Skeletal muscle tissue (tissue), 3 donors: ENCODE measurements at regions not wholly inside any gene's neighbourhood (a gene's known extent, or its start where the extent isn't known, plus 50 kb on each side); places are given as distances from the start of the nearest gene placed in this dataset.

Source experiments
- H3K27ac ChIP-seq: one replicate; pipeline ENCODE4 v1.7.0; 2013; ENCODE audit warnings: mild to moderate bottlenecking, low read depth, low read length, inconsistent platforms
- H3K27me3 ChIP-seq, 3 donors: one replicate each; pipeline ENCODE4 v1.7.0; 2013; ENCODE audit warnings: low read length in 3 of 3; ENCODE audit not compliant: control insufficient read depth in 3 of 3, insufficient read depth in 3 of 3
- H3K36me3 ChIP-seq, 3 donors: one replicate each; pipeline ENCODE4 v1.7.0; 2013; ENCODE audit warnings: low read length in 3 of 3; ENCODE audit not compliant: control insufficient read depth in 3 of 3, insufficient read depth in 3 of 3
- H3K4me1 ChIP-seq, 3 donors: one replicate each; pipeline ENCODE4 v1.7.0; 2013; ENCODE audit warnings: low read length in 3 of 3, mild to moderate bottlenecking in 3 of 3; ENCODE audit not compliant: control insufficient read depth in 3 of 3, insufficient read depth in 3 of 3
- H3K4me3 ChIP-seq, 3 donors: one replicate each; pipeline ENCODE4 v1.7.0; 2013; ENCODE audit warnings: low read length in 3 of 3
- H3K9ac ChIP-seq, 3 donors: one replicate each; pipeline ENCODE4 v1.7.0; 2013; ENCODE audit warnings: low read length in 3 of 3, mild to moderate bottlenecking in 3 of 3, moderate library complexity in 2 of 3, low read depth in 1 of 3
- H3K9me3 ChIP-seq, 3 donors: one replicate each; pipeline ENCODE4 v1.7.0; 2013; ENCODE audit warnings: low read length in 3 of 3; ENCODE audit not compliant: control insufficient read depth in 3 of 3
- donor health status: Osteomylitis.

GRCh38 chr16:85254051-85254450 is 141.8 kb upstream of the CIBAR2 start:
- Histone ChIP-seq H3K36me3 (no peaks in the 10 kb centered on the region), H3K27me3 (no peaks in the 10 kb centered on the region), H3K4me3 (no peak overlapping the region), H3K9ac (no peak overlapping the region), H3K4me1 (peaks cover 7 to 14% (median 10%) of the 10 kb centered on the region in 3 donors), H3K9me3 (no peaks in the 10 kb centered on the region), H3K27ac (no peak overlapping the region)

- H3K9ac ChIP-seq: no peak overlapping the region
- no peaks in the 10 kb centered on the region for H3K9me3 ChIP-seq
- no peak overlapping the region for H3K27ac ChIP-seq
- H3K27me3 ChIP-seq: no peaks in the 10 kb centered on the region
- peaks cover 1 to 6% (median 3%) of the 10 kb centered on the region in 3 donors for H3K4me1 ChIP-seq
- H3K4me3 ChIP-seq: no peak overlapping the region
- H3K36me3 ChIP-seq: no peaks in the 10 kb centered on the region
These were observed 142.6 kb upstream of the CIBAR2 start for GRCh38 chr16:85254921-85255320.

DNA sequence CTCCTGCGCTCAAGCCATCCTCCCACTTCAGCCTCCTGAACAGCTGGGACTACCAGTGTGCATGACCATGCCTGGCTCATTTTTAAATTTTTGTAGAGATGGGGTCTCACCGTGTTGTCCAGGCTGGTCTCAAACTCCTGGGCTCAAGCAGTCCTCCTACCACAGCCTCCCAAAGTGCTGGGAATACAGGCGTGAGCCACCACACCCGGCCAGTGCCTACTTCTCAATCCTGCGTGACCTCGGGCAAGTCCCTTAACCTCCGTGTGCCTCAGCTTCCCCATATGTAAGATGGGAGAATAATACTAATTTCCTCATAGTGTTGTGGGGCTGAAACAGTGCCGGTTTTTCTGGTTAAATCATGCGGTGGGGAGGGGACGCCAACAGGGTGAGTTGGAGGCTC is 143.5 kb upstream of the CIBAR2 start:
- H3K9me3 ChIP-seq: no peaks in the 10 kb centered on the region
- no peak overlapping the region for H3K4me3 ChIP-seq
- no peak overlapping the region for H3K27ac ChIP-seq
- no peak overlapping the region for H3K9ac ChIP-seq
- H3K4me1 ChIP-seq: peaks cover 3 to 5% (median 3%) of the 10 kb centered on the region in 3 donors
- no peaks in the 10 kb centered on the region for H3K27me3 ChIP-seq
- H3K36me3 ChIP-seq: no peaks in the 10 kb centered on the region

- Histone ChIP-seq H3K9me3 (no peaks in the 10 kb centered on the region), H3K4me3 (no peak overlapping the region)
These were observed 144.0 kb upstream of the CIBAR2 start for GRCh38 chr16:85256190-85256739.

GRCh38 chr16:85257483-85257882 is 145.2 kb upstream of the CIBAR2 start:
- no peak overlapping the region for H3K4me3 ChIP-seq
- no peaks in the 10 kb centered on the region for H3K36me3 ChIP-seq
- H3K4me1 ChIP-seq: peaks cover 5 to 13% (median 12%) of the 10 kb centered on the region in 3 donors
- no peaks in the 10 kb centered on the region for H3K9me3 ChIP-seq
- H3K9ac ChIP-seq: no peak overlapping the region
- H3K27me3 ChIP-seq: no peaks in the 10 kb centered on the region
- no peak overlapping the region for H3K27ac ChIP-seq

More at GRCh38 chr16:85256190-85256739, 144.0 kb upstream of the CIBAR2 start:
- no peaks in the 10 kb centered on the region for H3K27me3 ChIP-seq
- no peaks in the 10 kb centered on the region for H3K36me3 ChIP-seq
- H3K9ac ChIP-seq: no peak overlapping the region
- peaks cover 3 to 8% (median 8%) of the 10 kb centered on the region in 3 donors for H3K4me1 ChIP-seq
- H3K27ac ChIP-seq: no peak overlapping the region

DNA sequence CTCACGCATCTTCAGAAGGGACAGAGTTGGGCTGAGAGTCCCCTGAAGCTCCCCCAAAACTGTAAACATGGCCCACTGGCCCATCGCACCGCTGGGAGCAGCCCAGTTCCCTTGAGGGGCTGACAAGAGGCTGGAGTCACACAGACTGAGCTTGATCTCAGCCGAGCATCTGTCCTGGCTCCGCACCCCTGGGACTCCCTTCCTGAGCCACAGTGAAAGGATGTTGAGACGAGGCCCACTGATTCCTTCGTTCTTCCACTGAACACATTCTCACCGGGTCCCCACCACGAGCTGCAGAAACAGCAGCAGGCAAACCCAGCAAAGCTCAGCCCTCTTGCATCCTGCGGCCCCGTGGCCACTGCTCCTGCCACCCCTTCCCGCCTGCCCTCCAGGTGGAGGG is 145.9 kb upstream of the CIBAR2 start:
- Histone ChIP-seq H3K27ac (no peak overlapping the region), H3K36me3 (no peaks in the 10 kb centered on the region), H3K9ac (no peak overlapping the region), H3K4me1 (peaks cover 11 to 20% (median 18%) of the 10 kb centered on the region in 3 donors), H3K9me3 (no peaks in the 10 kb centered on the region), H3K27me3 (no peaks in the 10 kb centered on the region), H3K4me3 (no peak overlapping the region)

DNA sequence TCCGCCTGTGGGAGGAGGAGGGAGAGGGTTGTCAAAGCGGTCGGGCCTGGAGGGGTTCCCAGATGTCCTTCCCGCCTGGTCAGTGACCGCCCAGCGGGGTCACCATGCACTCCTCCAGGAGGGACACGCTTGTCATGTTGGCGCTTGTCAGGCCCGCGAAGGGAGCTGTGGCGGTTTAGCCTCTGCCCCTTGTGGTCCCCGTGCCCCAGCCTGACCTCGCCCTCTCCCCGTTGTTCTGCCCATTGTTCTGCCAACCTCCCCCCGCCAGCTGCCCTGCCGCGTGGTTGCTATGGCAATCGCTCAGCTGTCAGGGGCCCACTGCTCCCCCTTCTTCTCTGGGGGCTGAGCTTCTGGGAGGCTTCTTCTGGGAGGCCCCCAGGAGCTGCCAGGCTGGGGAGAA is 146.4 kb upstream of the CIBAR2 start:
- H3K9ac ChIP-seq: no peak overlapping the region
- H3K27me3 ChIP-seq: no peaks in the 10 kb centered on the region
- peaks cover 14 to 22% (median 18%) of the 10 kb centered on the region in 3 donors for H3K4me1 ChIP-seq
- H3K27ac ChIP-seq: no peak overlapping the region
- no peaks in the 10 kb centered on the region for H3K36me3 ChIP-seq
- no peaks in the 10 kb centered on the region for H3K9me3 ChIP-seq
- H3K4me3 ChIP-seq: no peak overlapping the region

DNA sequence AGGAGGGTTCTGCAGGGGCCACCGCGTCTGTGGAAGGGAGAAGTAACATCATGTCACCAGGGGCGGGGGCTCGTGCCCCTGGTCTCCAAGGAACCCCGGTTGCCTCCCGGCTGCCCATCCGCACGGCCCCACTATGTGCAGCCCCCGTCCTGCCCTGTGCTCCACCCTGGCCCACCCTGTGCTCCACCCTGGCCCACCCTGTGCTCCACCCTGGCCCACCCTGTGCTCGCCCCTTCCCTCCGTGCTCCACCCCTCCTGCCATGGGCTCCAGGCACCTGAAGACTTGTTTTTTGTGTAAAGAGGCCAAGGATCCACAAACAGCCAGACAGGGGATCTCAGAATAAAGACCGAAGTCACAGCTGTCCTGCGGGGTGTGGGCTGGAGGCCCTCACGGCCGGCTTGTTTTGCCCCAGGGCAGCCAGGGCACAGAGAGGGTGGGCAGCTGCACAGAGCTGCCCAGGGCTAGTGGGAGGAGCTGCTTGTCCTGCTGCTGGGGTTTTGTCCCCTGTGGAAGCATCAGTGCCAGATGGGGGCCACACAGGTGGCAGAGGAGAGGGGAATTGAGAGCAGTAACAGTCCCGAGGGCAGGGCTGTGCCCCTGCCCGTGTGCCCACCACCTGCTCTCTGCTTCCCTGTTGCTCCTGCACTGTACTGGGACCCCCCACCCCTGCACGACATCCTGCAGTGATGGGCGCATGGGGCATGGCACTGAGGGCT is 147.0 kb upstream of the CIBAR2 start:
- peaks cover 14 to 22% (median 18%) of the 10 kb centered on the region in 3 donors for H3K4me1 ChIP-seq
- no peak overlapping the region for H3K4me3 ChIP-seq
- no peaks in the 10 kb centered on the region for H3K27me3 ChIP-seq
- H3K36me3 ChIP-seq: no peaks in the 10 kb centered on the region
- H3K9ac ChIP-seq: no peak overlapping the region
- H3K27ac ChIP-seq: no peak overlapping the region
- H3K9me3 ChIP-seq: no peaks in the 10 kb centered on the region

GRCh38 chr16:85259832-85260167 is 147.5 kb upstream of the CIBAR2 start:
- H3K36me3 ChIP-seq: no peaks in the 10 kb centered on the region
- no peak overlapping the region for H3K9ac ChIP-seq
- H3K9me3 ChIP-seq: no peaks in the 10 kb centered on the region
- no peak overlapping the region for H3K27ac ChIP-seq
- no peaks in the 10 kb centered on the region for H3K27me3 ChIP-seq
- H3K4me1 ChIP-seq: peaks cover 14 to 22% (median 18%) of the 10 kb centered on the region in 3 donors
- no peak overlapping the region for H3K4me3 ChIP-seq

DNA sequence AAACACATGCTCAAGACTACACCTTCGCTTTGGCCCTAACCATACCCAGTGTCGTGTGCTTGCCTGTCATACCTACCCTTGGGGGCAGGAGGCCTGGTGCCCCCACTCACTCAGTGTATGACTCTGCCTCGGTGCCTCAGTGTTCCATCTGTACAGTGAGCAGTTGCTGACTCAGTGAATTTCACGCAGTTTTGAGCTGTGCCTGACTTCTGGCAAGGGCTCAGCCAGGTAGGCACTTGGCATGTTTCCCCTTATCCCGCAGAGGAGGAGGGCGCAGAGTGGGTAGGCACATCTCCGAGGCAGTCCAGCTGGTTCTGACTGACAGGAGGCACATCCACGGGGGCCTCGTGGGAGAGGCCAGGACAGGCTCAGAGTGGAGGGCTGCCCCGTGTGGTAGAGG is 148.9 kb upstream of the CIBAR2 start:
- Histone ChIP-seq H3K4me1 (peaks cover 14 to 22% (median 18%) of the 10 kb centered on the region in 3 donors), H3K9ac (no peak overlapping the region), H3K36me3 (no peaks in the 10 kb centered on the region), H3K9me3 (no peaks in the 10 kb centered on the region), H3K4me3 (no peak overlapping the region), H3K27ac (no peak overlapping the region), H3K27me3 (no peaks in the 10 kb centered on the region)
